ENCODE measurements at regions not wholly inside any gene's neighbourhood (a gene's known extent, or its start where the extent isn't known, plus 50 kb on each side); places are given as distances from the start of the nearest gene placed in this dataset.

DNA sequence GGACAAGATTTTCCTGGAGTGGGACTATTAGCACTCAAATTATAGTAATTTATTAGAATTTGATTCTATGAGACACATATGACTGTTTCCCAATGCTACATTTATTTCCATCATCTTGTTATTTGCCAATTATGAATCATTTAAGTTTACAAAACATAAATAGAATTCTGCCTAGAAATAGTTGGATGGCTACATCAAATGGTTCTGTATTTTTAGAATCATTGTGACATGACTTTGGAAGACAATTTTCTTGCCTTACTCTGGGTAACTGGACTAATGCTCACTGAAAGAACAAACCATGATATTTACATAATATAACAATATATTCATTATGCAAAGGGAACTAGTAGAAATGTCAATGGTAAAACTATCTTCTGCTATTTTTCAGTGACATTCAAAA is 173.5 kb downstream of the ZIC1 start:
- TF ChIP-seq, protein P1, sequence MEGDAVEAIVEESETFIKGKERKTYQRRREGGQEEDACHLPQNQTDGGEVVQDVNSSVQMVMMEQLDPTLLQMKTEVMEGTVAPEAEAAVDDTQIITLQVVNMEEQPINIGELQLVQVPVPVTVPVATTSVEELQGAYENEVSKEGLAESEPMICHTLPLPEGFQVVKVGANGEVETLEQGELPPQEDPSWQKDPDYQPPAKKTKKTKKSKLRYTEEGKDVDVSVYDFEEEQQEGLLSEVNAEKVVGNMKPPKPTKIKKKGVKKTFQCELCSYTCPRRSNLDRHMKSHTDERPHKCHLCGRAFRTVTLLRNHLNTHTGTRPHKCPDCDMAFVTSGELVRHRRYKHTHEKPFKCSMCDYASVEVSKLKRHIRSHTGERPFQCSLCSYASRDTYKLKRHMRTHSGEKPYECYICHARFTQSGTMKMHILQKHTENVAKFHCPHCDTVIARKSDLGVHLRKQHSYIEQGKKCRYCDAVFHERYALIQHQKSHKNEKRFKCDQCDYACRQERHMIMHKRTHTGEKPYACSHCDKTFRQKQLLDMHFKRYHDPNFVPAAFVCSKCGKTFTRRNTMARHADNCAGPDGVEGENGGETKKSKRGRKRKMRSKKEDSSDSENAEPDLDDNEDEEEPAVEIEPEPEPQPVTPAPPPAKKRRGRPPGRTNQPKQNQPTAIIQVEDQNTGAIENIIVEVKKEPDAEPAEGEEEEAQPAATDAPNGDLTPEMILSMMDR (IDR thresholded peaks at IDR 0.05; ENCODE audit: insufficient read depth, low read length, poor library complexity, severe bottlenecking): no peak
- no peak for TF ChIP-seq EZH2phosphoT487 (conservative IDR thresholded peaks at IDR 0.05; ENCODE audit: low read length)
